ENCODE measurements at regions not wholly inside any gene's neighbourhood (a gene's known extent, or its start where the extent isn't known, plus 50 kb on each side); places are given as distances from the start of the nearest gene placed in this dataset.

DNA sequence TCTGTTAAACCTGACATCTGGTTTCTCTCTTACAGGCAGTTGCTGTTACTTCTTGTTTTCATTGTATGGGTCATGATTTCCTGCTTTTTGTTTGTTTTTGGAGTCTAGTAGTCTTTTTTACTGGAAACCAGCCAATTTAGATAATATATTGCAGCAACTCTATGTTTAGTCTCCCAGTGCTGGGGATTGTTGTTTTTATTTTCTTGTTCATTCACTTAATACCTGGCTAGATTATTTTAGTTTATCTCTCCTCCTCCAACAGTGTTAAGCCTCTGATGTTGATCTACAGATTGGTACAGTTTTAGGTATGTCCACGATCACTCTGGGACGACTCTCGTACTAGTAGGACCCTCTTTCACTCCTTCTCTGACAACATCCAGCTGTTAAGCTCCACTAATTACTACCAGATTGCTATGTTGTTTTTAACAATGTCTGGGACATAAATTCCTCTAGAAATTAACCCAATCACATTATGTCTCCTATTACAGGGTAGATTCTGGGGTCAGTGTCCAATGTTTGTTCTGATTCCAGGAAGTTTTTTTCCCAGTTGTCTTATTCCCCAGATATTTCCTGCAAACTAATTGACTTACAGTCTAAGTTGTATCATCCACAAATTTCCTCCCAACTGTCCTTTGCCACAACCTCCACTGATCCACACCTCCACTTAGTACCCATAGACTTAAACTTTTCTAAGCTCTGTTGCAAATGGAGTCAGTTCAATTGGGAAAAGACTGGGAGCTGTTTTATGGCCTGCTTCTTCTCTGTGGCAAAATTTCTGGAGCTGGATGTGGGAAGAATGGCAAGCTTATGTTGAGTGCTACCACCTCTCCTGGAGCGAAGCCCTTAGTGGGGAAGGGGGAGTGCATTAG, 1280.6 kb upstream of the CNTN5 start:
- TF ChIP-seq, protein P1, sequence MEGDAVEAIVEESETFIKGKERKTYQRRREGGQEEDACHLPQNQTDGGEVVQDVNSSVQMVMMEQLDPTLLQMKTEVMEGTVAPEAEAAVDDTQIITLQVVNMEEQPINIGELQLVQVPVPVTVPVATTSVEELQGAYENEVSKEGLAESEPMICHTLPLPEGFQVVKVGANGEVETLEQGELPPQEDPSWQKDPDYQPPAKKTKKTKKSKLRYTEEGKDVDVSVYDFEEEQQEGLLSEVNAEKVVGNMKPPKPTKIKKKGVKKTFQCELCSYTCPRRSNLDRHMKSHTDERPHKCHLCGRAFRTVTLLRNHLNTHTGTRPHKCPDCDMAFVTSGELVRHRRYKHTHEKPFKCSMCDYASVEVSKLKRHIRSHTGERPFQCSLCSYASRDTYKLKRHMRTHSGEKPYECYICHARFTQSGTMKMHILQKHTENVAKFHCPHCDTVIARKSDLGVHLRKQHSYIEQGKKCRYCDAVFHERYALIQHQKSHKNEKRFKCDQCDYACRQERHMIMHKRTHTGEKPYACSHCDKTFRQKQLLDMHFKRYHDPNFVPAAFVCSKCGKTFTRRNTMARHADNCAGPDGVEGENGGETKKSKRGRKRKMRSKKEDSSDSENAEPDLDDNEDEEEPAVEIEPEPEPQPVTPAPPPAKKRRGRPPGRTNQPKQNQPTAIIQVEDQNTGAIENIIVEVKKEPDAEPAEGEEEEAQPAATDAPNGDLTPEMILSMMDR (conservative IDR thresholded peaks at IDR 0.05; ENCODE audit: low read depth, low read length) = no peak
- H3K4me3 ChIP-seq (ENCODE audit: low read depth, low read length) = no peak overlapping the region
- DNase-seq (ENCODE audit: low read depth) = peak; percentile 93

DNA sequence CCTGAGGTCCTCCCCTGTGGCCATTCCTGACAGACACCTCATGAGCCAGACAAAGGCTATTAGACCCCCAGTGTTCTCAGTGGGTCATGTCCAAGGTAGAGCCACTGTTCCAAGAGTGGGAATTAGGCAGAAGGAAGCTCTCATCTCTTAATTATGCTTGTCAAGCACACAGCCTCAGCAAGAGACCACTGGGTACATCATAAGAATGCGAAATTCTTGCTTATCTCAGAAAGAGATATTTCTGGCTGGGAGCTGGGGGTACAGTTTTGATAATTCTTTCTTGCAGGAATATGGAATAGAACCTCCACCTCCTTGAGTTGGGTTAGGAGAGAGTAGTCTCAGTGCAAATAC, 1280.0 kb upstream of the CNTN5 start:
- no peak overlapping the region for H3K4me3 ChIP-seq (ENCODE audit: low read depth, low read length)
- TF ChIP-seq, protein P1 (conservative IDR thresholded peaks at IDR 0.05; ENCODE audit: low read depth, low read length) = no peak
- peak; percentile 45 for DNase-seq (ENCODE audit: low read depth)

DNA sequence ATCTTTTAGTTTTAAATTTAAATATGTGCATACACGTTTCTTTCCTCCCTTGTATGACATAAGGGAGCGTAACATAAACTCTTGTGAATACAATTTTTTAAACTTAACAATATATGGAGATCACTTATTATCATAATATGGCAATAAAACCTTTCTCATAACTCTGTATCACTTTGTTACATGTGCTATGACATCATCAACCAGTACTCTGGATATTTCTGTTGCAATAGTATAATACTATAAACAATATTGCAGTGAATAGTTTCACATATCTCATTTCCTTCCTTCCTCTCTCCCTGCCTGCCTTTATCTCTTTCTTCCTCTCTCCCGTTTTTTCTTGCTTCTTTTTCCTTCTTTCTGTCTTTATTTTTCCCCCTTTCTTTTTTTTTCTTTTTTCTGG, 1278.0 kb upstream of the CNTN5 start:
- TF ChIP-seq, protein P1 (conservative IDR thresholded peaks at IDR 0.05; ENCODE audit: low read depth, low read length) = no peak
- H3K4me3 ChIP-seq (ENCODE audit: low read depth, low read length) = no peak overlapping the region
- DNase-seq (ENCODE audit: low read depth) = peak; percentile 49

DNA sequence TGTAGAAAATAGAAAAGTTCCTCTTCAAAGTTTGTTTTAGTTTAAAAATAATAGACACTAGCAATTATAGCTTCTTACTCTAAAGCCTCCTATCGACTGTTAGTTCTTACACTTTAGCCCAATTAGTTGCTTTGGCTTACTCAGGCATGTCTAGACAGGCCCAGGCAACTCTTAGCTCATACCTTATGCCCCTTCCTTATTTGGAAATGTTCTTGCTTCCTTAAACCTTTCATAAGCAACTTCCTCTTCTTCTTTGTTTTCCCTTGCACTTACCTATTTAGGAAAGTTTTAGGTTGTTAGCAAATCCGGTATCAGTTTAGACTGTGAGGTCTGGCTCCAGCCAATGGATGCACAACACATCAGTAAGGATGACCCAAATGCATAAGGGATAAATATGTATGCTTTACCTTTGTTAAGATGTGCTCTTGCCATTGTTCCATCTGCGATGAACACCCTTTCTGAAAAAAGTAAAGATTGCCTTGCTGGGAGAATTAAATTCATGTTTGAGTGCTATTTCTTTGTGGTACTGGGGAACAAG, 1277.5 kb upstream of the CNTN5 start:
- TF ChIP-seq, protein P1 (conservative IDR thresholded peaks at IDR 0.05; ENCODE audit: low read depth, low read length) = no peak

DNA sequence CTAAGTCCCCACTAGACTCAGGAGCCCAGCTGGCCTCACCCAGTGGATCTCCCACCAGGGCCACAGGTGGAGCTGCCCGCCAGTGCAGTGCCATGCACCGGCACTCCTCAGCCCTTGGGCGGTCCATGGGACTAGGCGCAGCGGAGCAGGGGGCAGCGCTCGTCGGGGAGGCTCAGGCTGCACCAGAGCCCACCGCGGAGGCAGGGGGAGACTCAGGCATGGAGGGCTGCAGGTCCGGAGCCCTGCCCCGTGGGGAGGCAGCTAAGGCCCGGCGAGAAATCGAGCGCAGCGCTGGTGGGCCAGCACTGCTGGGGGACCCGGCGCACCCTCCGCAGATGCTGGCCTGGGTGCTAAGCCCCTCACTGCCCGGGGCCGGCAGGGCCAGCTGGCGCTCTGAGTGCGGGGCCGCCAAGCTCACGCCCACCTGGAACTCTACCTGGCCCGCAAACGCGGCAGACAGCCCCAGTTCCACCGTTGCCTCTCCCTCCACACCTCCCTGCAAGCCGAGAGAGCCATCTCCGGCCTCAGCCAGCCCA, 1275.2 kb upstream of the CNTN5 start:
- no peak for DNase-seq (ENCODE audit: low read depth)
- no peak overlapping the region for H3K4me3 ChIP-seq (ENCODE audit: low read depth, low read length)
- TF ChIP-seq, protein P1 (conservative IDR thresholded peaks at IDR 0.05; ENCODE audit: low read depth, low read length) = no peak

More for the DNA sequence above, 1277.5 kb upstream of the CNTN5 start:
- peak; percentile 79 for DNase-seq (ENCODE audit: low read depth)
- no peak overlapping the region for H3K4me3 ChIP-seq (ENCODE audit: low read depth, low read length)

DNA sequence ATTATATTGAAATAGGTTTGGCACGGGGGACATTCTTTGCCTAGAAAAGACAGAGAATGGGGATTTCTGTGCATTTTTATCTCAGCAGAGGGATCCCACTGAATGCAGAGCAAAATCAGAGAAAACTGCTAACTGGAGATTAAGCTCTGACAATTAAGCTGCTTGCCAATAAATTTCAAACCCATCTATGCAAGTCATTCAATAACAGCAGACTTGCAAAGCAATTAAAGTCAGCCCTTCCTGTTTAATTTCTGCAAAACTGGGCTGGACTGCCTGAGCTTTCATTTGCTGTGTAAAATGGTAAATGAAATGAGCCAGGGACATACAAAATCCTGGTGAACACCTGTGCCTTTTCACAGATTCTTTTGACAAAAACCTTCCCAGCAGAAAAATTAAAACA, 1273.9 kb upstream of the CNTN5 start:
- no peak overlapping the region for H3K4me3 ChIP-seq (ENCODE audit: low read depth, low read length)
- DNase-seq (ENCODE audit: low read depth) = no peak
- TF ChIP-seq, protein P1 (conservative IDR thresholded peaks at IDR 0.05; ENCODE audit: low read depth, low read length) = no peak
